Liver (tissue), 3 donors: ENCODE measurements at regions not wholly inside any gene's neighbourhood (a gene's known extent, or its start where the extent isn't known, plus 50 kb on each side); places are given as distances from the start of the nearest gene placed in this dataset.

Source experiments
- GABPA ChIP-seq, 2 donors: IDR thresholded peaks in 1 of 2; conservative IDR thresholded peaks in 1 of 2; 2 replicates each; pipeline ENCODE4 v1.6.1; 2016; ENCODE audit warnings: antibody characterized with exemption in 2 of 2, mild to moderate bottlenecking in 1 of 2, moderate library complexity in 1 of 2
- JUND ChIP-seq, 2 donors: IDR thresholded peaks; 2 replicates each; pipeline ENCODE4 v1.6.1; 2016; ENCODE audit warnings: antibody characterized with exemption in 2 of 2
- TAF1 ChIP-seq: conservative IDR thresholded peaks from 2 replicates; pipeline ENCODE4 v1.6.1; 2016; ENCODE audit warnings: antibody characterized with exemption, mild to moderate bottlenecking
- TF ChIP-seq, protein P1 (sequence below): fragments of 150-350 bp; IDR thresholded peaks from 2 replicates; pipeline ENCODE4 v1.5.1; 2017; ENCODE audit warnings: improper control_type of control experiment, low read depth, low read length; ENCODE audit not compliant: missing input control
- TF ChIP-seq, protein P2 (sequence below): IDR thresholded peaks from 2 replicates; pipeline ENCODE4 v1.6.1; 2016; ENCODE audit warnings: antibody characterized with exemption
- donor health status: healthy.
- donor health status: healthy.

DNA sequence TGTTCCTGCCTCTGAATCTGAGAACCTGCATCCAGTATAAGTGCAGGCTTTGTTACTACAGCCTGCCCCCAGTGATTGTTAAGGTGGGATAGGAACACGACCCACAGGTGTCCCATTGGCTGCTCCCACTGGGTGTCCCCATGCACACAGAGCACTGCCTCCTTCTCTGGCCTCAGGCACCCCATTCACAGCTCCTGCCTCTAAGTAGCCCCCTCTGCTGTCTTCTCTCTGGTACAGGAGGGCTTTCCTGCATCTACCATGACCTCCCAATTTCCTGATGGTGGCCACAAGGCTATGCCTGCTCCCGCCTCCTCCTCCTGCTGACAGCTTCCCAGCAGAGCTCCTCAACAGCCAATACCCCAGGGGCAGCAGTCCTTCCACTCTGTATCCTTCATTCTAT is 238.6 kb upstream of the TMC3 start:
- TF ChIP-seq, protein P1, sequence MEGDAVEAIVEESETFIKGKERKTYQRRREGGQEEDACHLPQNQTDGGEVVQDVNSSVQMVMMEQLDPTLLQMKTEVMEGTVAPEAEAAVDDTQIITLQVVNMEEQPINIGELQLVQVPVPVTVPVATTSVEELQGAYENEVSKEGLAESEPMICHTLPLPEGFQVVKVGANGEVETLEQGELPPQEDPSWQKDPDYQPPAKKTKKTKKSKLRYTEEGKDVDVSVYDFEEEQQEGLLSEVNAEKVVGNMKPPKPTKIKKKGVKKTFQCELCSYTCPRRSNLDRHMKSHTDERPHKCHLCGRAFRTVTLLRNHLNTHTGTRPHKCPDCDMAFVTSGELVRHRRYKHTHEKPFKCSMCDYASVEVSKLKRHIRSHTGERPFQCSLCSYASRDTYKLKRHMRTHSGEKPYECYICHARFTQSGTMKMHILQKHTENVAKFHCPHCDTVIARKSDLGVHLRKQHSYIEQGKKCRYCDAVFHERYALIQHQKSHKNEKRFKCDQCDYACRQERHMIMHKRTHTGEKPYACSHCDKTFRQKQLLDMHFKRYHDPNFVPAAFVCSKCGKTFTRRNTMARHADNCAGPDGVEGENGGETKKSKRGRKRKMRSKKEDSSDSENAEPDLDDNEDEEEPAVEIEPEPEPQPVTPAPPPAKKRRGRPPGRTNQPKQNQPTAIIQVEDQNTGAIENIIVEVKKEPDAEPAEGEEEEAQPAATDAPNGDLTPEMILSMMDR = no peak
- TF ChIP-seq JUND (IDR thresholded peaks at IDR 0.05) (no peak), TAF1 (no peak), GABPA (IDR thresholded peaks at IDR 0.05 in 1 of 2, conservative IDR thresholded peaks at IDR 0.05 in 1 of 2) (no peak)
- TF ChIP-seq, protein P2, sequence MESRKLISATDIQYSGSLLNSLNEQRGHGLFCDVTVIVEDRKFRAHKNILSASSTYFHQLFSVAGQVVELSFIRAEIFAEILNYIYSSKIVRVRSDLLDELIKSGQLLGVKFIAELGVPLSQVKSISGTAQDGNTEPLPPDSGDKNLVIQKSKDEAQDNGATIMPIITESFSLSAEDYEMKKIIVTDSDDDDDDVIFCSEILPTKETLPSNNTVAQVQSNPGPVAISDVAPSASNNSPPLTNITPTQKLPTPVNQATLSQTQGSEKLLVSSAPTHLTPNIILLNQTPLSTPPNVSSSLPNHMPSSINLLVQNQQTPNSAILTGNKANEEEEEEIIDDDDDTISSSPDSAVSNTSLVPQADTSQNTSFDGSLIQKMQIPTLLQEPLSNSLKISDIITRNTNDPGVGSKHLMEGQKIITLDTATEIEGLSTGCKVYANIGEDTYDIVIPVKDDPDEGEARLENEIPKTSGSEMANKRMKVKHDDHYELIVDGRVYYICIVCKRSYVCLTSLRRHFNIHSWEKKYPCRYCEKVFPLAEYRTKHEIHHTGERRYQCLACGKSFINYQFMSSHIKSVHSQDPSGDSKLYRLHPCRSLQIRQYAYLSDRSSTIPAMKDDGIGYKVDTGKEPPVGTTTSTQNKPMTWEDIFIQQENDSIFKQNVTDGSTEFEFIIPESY = no peak
